ENCODE measurements at regions not wholly inside any gene's neighbourhood (a gene's known extent, or its start where the extent isn't known, plus 50 kb on each side); places are given as distances from the start of the nearest gene placed in this dataset.
"Not testable (repeated sequence)": the region's sequence is repeated elsewhere in the genome, so short reads cannot be mapped to it uniquely, and the experiment has no call there.

DNA sequence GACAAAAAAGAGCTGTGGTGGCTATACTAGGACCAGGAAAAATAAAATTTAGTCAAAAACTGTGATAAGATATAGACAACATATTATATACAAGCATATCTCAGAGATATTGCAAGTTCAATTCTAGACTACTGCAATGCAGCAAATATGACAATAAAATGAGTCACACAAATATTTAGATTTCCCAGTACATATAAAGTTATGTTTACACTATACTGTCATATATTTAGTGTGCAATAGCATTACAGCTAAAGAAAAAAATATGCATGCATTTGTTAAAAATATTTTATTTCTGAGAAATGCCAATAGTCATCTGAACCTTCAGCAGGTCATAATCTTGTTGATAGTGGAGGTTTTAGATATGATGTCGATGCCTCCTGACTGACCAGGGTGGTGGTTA lies 72.1 kb downstream of the AKR1C4 start:
- FAIRE-seq (no peak), DNase-seq (ENCODE audit: low spot score) (no peak)

DNA sequence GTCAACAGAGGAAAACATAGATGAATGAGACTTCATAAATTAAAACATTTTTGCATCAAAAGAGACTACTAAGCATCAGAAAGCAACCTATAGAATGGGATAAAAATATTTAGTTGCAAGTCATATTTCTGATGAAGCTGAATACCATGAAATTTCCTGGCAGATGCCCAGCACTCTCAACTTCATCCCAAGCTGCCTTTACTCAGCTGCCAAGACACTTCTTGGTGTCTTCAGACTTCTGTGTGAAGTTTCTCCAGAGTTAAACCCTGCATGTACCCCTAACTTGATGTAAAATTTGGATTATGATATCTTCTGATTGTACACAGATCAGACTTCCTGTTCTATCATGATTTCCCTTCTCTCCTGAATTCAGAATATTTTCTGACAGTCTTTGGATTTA lies 73.2 kb downstream of the AKR1C4 start:
- DNase-seq (ENCODE audit: low spot score) (no peak), FAIRE-seq (no peak)

DNA sequence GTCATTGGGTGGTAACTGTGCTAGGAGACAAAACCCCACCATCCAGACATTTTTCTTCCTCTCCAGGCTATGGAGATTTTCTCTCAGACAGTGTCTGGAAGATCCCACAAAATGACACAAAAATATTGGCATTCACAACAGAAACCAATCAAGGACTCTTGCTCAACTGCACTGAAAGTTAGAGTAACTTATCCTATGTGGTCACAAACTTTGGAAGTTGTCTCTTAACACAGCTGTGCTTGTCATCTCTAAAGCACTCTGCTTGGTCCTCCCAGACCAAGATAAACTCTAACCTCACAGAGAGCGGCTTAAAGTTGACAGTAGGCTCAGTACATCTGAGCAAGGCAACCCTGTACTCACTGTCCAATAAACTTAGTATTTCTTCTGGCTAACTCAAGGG lies 74.9 kb downstream of the AKR1C4 start:
- FAIRE-seq (no peak), DNase-seq (ENCODE audit: low spot score) (no peak)

DNA sequence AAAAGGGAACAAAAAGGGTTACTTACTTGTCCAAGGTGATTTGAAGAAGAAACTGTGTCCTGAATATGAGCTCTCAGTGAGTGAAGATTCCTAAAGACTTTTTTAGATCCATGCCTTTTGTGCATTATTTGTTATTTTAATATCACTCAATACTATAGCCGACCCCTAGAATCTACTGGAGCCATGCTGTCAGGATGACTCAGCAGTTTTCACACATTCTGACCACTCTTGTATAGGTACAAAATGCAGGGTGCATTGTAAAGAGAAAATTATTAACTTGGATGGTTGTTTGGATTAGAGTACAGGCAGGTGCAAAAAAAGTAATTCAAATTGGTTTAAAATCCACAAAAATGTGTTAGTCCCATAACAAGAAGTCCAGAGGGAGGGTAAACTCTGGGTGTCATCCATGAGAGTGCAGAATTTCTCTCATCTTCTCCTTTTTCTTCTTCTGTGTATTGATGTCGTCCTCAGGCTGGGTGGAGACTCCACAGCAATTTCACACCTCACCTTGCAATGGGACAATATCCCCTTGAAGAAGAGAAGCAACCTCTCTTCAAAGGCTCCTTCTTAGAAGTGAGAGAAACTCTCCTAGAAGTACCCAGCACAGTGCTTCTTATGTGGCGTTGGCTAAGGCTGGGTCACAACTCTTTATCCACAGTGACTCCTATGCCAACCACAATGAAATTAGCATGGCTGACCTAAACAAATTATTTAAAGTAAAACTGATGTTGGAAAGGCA lies 75.6 kb downstream of the AKR1C4 start:
- DNase-seq (ENCODE audit: low spot score) (no peak), FAIRE-seq (no peak)

DNA sequence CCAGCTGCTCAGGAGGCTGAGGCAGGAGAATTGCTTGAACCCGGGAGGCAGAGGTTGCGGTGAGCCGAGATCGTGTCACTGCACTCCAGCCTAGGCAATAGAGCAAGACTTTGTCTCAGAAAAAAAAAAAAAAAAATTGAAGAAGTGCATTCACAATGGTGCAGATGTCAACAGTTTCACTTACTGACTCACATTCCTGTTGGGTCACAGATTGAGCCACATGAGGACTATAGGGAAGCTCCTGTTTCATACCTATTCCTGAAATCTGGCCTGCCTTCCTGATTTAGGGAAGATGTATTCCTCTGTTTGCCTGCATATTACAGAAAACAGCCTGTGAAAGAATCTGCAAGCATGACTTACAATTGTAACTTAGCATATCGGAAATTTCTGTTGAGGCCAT lies 78.2 kb downstream of the AKR1C4 start:
- DNase-seq (ENCODE audit: low spot score) (no peak), FAIRE-seq (no peak)

DNA sequence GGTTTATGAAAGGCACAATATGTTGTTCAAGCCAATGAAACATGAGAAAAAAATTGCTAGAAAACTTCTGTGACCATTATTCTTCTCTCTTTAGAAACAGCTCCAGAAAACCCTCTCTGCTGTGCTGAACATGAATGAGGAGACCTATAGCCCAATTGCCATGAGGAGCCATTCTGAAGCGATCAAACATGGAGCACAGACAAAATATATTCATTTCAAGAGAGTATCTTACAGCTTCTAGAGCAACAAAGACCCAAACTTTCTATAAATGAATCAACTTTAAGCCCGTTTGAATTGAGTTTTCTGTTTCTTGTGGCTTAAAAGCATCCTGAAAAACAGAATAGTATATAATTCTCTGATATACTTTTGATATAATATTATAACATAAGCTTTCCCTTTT lies 83.4 kb upstream of the UCN3 start:
- DNase-seq (ENCODE audit: low spot score) (no peak), FAIRE-seq (no peak)

DNA sequence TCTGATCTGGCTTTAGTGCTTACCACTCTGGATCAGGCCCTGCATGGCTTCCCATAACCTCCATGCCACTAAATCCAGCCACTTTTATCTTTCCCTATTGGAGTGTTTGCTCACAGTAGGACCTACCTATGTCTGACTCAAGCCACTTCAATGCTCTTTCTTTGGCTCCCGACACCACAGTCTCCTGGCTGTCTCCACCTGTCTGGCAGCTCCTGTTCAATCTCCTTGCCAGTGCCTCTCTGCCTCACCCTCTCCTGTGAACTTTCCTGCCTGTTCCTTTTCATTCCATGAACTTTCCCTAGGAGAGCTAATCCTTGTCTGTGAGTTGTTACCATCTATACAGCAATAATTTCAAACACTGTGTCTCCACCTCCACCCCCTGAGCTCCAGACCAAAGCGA lies 82.6 kb upstream of the UCN3 start:
- FAIRE-seq (no peak), DNase-seq (ENCODE audit: low spot score) (no peak)

DNA sequence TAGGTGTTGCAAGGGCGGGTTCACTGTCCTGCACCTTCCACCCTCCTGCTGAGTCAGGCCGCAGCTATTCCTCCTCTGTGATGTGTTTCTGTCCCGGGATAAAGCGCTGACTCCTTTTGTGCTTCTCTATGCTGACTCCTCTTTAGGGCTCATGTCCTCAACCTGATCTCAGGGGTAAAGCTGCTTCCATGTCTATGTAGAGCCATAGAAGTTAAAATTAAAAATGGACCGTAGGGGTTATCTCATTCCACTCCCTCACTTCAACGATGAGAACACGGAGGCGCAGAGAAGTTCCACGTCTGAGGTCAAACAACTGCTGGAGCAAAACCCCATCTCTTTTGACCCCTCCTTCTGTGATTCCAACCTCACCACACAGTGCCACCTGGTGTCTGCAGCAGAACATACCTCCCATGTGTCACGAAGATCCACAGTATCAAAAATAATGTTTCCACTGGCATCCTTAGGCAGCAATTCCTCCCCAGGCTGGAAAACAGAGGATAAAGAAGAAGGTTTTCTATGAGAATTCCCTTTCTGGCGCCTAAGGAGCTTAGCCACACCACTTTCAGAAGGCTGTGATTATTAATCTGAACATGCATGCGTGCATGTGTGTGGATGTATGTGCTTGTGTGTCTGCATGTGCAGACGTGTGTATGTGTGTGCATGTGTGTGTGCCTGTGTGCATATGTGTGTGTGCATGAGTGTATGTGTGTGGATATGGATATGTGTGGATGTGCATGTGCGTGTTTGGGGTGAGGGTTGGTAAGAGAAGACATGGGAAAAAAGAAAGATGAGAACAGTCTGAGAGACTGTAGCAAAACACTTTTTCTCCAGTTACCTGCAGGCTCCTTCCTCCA lies 81.2 kb upstream of the UCN3 start:
- no peak for FAIRE-seq
- DNase-seq (ENCODE audit: low spot score) = no peak

DNA sequence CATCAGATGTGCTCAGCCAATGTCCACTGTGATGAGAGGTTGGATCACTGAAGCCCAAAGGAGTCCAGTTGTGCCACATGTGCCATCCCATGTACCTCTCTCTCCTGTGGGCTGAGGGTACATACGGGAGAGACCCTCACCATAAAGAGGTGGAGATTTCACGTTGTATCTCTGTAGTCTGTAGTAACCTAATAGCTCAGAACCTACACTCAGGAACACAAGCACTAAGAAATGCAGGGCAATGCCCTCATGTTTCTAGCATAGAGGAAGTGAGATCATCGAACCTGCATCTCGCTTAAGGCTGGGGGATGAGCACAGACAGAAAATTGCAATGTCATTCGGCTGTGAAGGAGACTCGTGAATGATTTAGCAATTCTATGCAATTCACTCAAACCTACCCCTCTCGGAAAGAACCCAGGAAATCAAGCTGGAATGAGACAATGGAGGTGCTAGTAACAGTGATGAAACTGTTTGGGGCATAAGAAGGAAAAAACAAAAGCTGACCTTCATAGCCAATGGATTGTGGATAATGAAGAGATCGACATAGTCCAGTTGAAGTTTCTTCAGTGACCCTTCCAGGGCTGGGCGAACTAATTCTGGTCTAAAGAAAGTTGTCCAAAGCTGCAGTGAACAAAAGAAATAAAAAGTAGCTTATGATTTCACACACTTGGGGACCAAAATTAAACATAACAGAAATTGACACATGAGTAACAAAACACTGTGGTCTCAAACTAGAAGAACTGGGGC lies 80.3 kb upstream of the UCN3 start:
- DNase-seq (ENCODE audit: low spot score) = peak; percentile 58
- no peak for FAIRE-seq

DNA sequence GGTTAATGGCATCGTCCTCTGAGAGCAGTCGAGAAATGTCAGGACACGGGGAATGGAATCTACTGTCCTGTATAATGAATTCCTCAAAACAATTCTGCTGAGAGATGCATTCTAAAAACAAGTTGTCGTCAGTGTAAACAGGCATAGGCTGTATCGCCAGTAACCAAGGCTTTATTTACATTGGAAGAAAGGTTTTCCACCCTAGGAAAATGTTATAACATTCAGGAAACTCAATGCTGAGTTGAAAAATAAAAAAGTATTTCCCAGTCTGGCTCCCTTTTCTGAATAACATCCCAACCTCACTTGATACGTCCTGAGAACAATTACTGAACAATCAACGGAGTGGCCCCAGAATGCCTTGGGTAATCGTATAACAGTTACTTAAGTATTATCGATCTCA lies 79.6 kb upstream of the UCN3 start:
- FAIRE-seq (no peak), DNase-seq (ENCODE audit: low spot score) (no peak)

DNA sequence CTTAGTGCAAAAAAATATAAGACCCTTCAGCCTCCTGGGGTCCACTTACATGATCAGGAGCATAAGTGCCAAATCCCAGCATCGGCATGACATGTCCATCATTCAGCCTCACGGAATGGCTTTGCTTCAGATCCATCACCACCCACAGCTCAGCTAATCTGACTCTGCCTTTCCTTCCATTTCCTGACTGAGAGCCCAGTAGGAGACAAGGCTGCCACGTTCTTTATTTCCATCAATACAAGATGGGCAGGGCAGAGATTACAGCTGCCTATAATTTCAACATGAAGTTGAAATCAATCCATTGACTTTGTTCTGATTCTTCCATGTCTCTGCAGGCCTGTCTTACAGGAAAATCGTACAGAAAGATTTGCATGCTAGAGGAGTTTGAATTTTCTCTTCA lies 76.4 kb upstream of the UCN3 start:
- no peak for DNase-seq (ENCODE audit: low spot score)
- FAIRE-seq = no peak

DNA sequence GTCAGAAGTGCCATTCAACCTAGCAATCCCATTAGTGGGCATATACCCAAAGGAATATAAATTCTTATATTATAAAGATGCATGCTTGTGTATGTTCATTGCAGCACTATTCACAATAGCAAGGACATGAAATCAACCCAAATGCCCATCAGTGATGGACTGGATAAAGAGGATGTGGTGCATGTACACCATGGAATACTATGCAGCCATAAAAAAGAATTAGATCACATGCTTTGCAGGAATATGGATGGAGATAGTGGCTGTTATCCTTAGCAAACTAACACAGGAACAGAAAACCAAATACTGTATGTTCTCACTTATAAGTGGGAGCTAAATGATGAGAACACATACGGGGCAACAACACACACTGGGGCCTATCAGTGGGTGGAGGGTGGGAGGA lies 75.5 kb upstream of the UCN3 start:
- DNase-seq (ENCODE audit: low spot score); FAIRE-seq: not testable (repeated sequence)

DNA sequence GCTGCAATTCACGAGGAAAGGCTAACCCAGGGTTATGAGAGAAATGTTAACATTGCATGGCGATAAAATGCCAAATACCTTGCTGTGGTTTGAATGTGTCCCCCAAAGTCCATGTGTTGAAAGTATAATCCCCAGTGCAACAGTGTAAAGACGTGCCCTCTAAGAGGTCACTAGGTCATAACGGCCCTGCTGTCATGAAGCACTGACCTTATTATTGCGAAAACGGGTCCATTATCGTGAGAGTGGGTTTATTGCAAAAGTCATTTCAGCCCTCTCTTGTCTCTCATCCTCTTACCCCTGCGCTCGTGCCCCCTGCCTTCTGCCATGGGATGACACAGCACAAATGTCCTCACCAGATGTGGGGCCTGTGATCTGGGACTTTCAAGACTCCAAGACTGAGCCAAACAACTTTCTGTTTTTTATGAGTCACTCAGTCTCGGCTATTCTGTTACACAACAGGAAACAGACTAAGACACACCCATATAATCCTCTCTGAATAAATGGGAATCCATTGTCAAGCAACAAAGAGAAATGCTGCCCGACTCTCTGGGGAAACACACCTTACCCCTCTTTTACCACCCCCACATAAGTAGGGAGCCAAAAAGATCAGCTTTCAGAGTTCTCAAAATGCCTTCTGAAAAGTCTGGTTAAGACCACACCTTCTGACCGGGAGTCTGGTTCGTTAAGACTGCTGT lies 73.1 kb upstream of the UCN3 start:
- FAIRE-seq = no peak

DNA sequence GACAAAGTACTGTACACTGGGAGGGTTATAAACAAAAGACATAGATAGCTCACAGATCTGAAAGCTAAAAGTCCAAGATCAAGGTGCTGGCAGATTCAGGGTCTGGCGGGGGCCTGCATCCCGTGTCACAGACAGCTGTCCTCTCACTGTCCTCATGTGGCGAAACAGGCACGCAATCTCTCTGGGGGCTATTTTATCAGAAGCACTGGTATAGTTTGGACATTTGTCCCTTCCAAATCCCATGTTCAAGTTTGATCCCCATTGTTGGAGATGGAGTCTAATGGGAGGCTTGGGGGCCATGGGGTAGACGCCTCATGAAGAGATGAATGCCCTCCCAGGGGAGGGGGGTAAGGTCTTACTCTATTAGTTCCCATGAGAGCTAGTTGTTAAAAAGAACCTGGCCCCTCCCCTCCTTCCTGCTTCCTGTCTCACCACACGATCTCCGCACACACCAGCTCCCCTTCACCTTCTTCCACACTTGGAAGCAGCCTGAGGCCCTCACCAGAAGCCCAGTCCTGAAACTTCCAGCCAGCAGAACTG lies 72.5 kb upstream of the UCN3 start:
- FAIRE-seq (no peak), DNase-seq (ENCODE audit: low spot score) (no peak)

More for the DNA sequence above, 73.1 kb upstream of the UCN3 start:
- DNase-seq (ENCODE audit: low spot score) = peak; percentile 17

DNA sequence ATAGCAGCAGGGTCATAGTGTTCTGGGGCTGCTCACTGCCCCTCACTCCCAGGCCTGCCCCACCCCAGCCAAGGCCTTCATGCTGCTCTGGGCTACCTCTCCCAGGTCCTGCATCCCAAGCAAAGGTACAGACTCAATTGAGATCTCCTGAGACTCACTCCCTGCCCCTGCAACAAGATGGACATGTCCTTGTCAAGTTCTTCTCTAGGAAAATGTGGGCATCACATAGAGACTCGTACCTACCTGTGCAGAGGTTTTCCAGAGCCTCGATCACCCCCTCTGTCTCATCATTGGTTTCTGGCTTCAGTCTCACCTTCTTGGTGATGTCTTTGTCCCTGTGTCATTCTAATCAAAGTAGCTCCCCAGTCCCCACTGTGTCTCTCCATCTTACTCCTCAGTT lies 71.8 kb upstream of the UCN3 start:
- not testable (repeated sequence) for FAIRE-seq; DNase-seq (ENCODE audit: low spot score)

DNA sequence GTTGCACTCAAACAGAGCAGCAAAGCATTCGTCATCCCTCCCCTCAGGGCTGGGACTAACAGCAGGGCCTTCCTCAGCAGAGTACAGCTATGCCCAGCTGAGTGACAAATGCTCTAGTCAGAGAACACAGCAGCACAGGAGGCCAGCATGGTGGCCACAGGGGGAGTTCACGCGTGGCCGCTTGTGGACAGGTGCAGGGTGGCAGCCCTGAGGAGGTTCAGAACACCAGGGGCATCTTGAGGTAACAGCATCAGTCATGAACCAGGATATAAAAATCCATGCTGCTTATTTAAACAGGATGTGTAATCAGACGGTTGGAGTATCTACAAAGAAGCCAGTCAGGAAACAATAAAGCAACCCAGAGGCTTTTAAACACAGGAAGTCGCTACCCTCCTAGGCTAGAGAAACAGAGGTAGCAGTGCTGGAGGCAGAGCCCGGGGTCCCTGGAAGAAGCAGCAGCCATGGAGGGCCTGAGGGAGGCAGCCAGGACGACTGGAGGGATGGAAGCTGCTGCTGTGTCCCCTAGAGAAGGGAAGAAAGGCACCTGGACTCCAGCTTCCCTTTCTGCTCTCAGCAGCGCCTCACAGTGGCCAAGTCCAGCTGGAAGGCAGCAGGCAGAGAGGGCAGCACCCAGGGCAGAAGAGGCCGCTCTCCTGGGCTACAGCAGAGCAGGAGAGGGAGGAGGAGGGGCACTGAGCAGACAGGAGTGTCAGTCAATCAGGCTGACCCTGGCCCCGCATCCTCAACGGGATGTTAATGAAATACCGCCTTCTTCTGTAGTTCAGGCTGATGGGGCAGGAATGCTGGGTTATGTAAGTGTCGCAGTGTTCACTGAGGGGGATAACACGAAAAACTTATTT lies 70.8 kb upstream of the UCN3 start:
- FAIRE-seq (no peak), DNase-seq (ENCODE audit: low spot score) (no peak)

DNA sequence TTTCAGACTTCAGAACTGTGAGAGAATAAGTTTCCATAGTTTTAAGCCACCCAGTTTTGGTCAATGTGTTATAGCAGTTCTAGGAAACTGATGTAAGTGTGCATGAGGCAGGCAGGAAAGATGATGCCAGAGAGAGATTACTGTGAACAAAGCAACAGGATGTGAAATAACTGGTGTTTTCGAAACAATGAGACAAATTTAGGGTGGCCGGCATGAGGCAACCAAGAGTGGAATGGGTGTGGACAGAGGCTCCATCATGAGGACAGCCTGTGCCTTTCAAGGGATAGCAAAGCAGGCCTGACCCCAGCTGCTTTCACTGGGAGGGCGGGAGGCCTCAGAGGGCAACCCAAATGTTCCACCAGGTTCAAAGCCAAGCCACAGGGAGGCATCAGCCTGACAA lies 67.3 kb upstream of the UCN3 start:
- FAIRE-seq (no peak), DNase-seq (ENCODE audit: low spot score) (no peak)

DNA sequence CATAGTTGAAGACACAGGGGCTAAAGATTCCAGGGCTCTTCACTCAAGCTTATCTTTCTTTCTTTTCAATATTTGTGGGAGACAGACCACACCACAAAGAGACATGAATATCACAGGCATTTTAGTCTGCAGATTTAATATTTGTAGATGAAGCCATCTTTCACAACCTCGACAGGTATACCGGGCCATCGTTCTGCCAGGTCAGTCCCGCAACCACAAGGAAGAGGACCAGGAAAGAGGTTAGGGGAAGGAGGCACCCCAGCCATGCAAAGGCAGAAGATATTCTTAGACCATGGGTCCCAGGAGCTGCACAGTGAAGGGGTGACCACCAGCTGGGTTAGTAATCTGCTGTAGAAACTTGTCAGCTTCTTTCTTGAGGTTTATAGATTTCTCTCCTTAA lies 66.8 kb upstream of the UCN3 start:
- DNase-seq (ENCODE audit: low spot score) (no peak), FAIRE-seq (no peak)

DNA sequence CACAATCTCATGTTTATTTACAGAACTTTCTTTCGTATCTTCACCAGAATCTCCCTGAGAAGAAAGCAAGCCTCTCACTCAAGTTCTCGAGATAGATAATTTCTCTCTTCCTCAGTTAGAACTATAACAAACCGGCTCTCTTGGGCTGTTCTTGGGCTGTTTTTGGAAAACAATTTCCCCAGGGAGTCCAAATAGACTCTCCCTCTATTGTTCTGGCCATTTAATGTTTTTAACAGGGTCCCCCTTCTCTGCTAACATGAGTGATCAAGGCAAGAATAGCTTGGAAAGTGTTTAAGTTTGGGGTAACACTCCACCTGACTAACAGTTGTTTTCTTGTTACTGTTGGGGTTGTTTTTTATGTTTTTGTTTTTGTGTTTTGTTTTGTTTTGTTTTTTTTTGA lies 64.8 kb upstream of the UCN3 start:
- FAIRE-seq (no peak), DNase-seq (ENCODE audit: low spot score) (no peak)

DNA sequence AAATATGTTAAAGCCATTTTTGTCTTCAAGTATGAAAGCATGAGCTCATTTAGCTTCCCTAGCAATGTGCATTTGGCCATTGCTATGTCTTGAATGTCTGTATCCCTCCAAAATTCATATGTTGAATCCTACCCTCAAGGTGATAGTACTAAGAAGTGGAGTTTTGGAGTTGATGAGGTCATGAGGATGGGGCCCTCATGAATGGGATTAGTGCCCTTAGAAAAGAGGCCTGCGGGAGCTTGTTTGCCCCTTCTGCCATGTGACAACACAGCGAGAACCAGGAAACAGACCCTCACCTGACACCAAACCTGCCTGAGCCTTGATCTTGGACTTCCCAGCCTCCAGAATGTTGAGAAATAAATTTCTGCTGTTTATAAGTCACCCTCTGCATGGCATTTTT lies 61.3 kb upstream of the UCN3 start:
- FAIRE-seq = no peak
- DNase-seq (ENCODE audit: low spot score) = no peak
